ENCODE measurements at regions not wholly inside any gene's neighbourhood (a gene's known extent, or its start where the extent isn't known, plus 50 kb on each side); places are given as distances from the start of the nearest gene placed in this dataset.

- no peak for DNase-seq (ENCODE audit: extremely low spot score)
- TF ChIP-seq EP300 (IDR thresholded peaks at IDR 0.05) (no peak), POLR2A (IDR thresholded peaks at IDR 0.05; ENCODE audit: low read depth) (no peak), POLR2AphosphoS5 (IDR thresholded peaks at IDR 0.05) (no peak)
- TF ChIP-seq, protein P1, sequence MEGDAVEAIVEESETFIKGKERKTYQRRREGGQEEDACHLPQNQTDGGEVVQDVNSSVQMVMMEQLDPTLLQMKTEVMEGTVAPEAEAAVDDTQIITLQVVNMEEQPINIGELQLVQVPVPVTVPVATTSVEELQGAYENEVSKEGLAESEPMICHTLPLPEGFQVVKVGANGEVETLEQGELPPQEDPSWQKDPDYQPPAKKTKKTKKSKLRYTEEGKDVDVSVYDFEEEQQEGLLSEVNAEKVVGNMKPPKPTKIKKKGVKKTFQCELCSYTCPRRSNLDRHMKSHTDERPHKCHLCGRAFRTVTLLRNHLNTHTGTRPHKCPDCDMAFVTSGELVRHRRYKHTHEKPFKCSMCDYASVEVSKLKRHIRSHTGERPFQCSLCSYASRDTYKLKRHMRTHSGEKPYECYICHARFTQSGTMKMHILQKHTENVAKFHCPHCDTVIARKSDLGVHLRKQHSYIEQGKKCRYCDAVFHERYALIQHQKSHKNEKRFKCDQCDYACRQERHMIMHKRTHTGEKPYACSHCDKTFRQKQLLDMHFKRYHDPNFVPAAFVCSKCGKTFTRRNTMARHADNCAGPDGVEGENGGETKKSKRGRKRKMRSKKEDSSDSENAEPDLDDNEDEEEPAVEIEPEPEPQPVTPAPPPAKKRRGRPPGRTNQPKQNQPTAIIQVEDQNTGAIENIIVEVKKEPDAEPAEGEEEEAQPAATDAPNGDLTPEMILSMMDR (IDR thresholded peaks at IDR 0.05), result no peak
- Histone ChIP-seq H3K27ac (replicated peaks in 1 of 4) (no peak overlapping the region), H3K4me1 (no peaks in the 10 kb centered on the region), H3K27me3 (peaks cover 0 to 4% (median 0%) of the 10 kb centered on the region in 4 donors), H3K9me3 (peaks cover 0 to 17% (median 2%) of the 10 kb centered on the region in 4 donors), H3K4me3 (no peak overlapping the region), H3K36me3 (no peaks in the 10 kb centered on the region)
- intact Hi-C loops (cut with DNase I), result no loop called here
Observed at GRCh38 chr14:97198813-97199212, 401.6 kb downstream of the VRK1 start.

- intact Hi-C loops (cut with DNase I), result no loop called here
- no peak for DNase-seq (ENCODE audit: extremely low spot score)
- Histone ChIP-seq H3K9me3 (peaks cover 0 to 9% (median 2%) of the 10 kb centered on the region in 4 donors), H3K27ac (replicated peaks in 1 of 4) (no peak overlapping the region), H3K4me3 (no peak overlapping the region), H3K36me3 (no peaks in the 10 kb centered on the region), H3K27me3 (peaks cover 0 to 4% (median 0%) of the 10 kb centered on the region in 4 donors), H3K4me1 (no peaks in the 10 kb centered on the region)
- 86% methylated on average over 4 of the region's 4 CpGs for WGBS
- TF ChIP-seq POLR2AphosphoS5 (IDR thresholded peaks at IDR 0.05) (no peak), EP300 (IDR thresholded peaks at IDR 0.05) (no peak), POLR2A (IDR thresholded peaks at IDR 0.05; ENCODE audit: low read depth) (no peak)
- TF ChIP-seq, protein P1 (IDR thresholded peaks at IDR 0.05), result no peak
Observed at GRCh38 chr14:97200245-97200644, 403.1 kb downstream of the VRK1 start.

- no peaks in the 10 kb centered on the region for H3K36me3 ChIP-seq
- H3K27me3 ChIP-seq, result peaks cover 0 to 7% (median 0%) of the 10 kb centered on the region in 4 donors
- intact Hi-C loops (cut with DNase I), result no loop called here
- no peak overlapping the region for H3K27ac ChIP-seq (replicated peaks in 1 of 4)
- H3K4me1 ChIP-seq, result no peaks in the 10 kb centered on the region
- TF ChIP-seq POLR2AphosphoS5 (IDR thresholded peaks at IDR 0.05) (no peak), EP300 (IDR thresholded peaks at IDR 0.05) (no peak), POLR2A (IDR thresholded peaks at IDR 0.05; ENCODE audit: low read depth) (no peak)
- TF ChIP-seq, protein P1 (IDR thresholded peaks at IDR 0.05), result no peak
- H3K9me3 ChIP-seq, result no peaks in the 10 kb centered on the region
- WGBS, result 62% methylated on average over 11 of the region's 11 CpGs
- peak; percentile 77 for DNase-seq (ENCODE audit: extremely low spot score)
- no peak overlapping the region for H3K4me3 ChIP-seq
Observed at GRCh38 chr14:97206916-97207315, 409.7 kb downstream of the VRK1 start.

DNA sequence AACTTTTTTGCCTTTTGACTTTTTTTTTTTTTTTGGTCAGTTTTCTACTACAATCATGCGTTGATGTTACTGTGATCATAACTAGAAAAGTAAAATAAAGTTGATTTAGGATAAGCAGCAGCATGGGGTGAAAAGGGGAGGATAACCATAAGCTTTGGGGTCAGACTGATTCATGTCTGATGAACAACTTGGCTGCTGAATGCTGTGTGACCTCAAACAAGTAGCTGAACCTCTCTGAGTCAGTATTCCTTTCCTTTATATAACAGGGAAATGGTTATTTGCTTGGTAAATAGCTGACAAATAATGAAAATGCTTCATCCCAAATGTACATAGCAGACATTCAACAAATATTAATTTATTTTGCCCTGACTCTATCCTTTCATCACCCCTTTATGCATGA lies 413.0 kb downstream of the VRK1 start:
- TF ChIP-seq EP300 (IDR thresholded peaks at IDR 0.05), result no peak
- TF ChIP-seq, protein P1 (IDR thresholded peaks at IDR 0.05), result no peak
- no peak for TF ChIP-seq POLR2AphosphoS5 (IDR thresholded peaks at IDR 0.05)
- TF ChIP-seq POLR2A (IDR thresholded peaks at IDR 0.05; ENCODE audit: low read depth), result no peak
- Histone ChIP-seq H3K9me3 (no peaks in the 10 kb centered on the region), H3K36me3 (no peaks in the 10 kb centered on the region), H3K4me1 (no peaks in the 10 kb centered on the region), H3K27ac (replicated peaks in 1 of 4) (no peak overlapping the region), H3K4me3 (no peak overlapping the region), H3K27me3 (peaks cover 0 to 7% (median 0%) of the 10 kb centered on the region in 4 donors)
- WGBS, result 89% methylated on average over 1 of the region's 1 CpG
- intact Hi-C loops (cut with DNase I), result no loop called here
- no peak for DNase-seq (ENCODE audit: extremely low spot score)

DNA sequence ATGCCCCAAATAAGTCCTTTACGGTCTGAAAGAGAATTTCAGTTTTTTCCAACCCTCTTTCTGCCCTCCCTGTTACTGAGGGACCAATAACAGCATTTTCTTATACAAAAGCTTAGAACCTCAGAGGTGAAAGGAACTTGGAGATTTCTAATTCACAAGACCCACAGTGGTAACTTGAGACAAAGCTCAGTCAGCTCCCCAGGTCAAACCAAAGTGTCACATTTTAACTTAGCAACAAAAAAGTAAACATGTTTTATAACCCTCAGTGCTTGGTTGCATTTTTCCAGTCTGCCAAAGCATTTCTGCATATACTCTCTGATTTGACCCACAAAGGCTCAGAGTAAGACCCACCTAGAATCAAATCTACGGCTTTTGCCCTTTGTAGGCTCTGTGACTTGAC lies 415.2 kb downstream of the VRK1 start:
- no peak overlapping the region for H3K27ac ChIP-seq (replicated peaks in 1 of 4)
- H3K9me3 ChIP-seq, result no peaks in the 10 kb centered on the region
- H3K36me3 ChIP-seq, result no peaks in the 10 kb centered on the region
- TF ChIP-seq, protein P1 (IDR thresholded peaks at IDR 0.05), result no peak
- TF ChIP-seq POLR2AphosphoS5 (IDR thresholded peaks at IDR 0.05) (no peak), POLR2A (IDR thresholded peaks at IDR 0.05; ENCODE audit: low read depth) (no peak), EP300 (IDR thresholded peaks at IDR 0.05) (no peak)
- H3K4me3 ChIP-seq, result no peak overlapping the region
- H3K4me1 ChIP-seq, result no peaks in the 10 kb centered on the region
- 84% methylated on average over 2 of the region's 2 CpGs for WGBS
- intact Hi-C loops (cut with DNase I), result no loop called here
- DNase-seq (ENCODE audit: extremely low spot score), result peak; percentile 50
- peaks cover 0 to 6% (median 0%) of the 10 kb centered on the region in 4 donors for H3K27me3 ChIP-seq
